Colonic mucosa (tissue), 4 donors: ENCODE measurements at regions not wholly inside any gene's neighbourhood (a gene's known extent, or its start where the extent isn't known, plus 50 kb on each side); places are given as distances from the start of the nearest gene placed in this dataset.

Source experiments
- DNase-seq: peaks from one replicate; pipeline ENCODE4 v3.0.0-alpha.2; 2020
- H3K27ac ChIP-seq: fragments of 200-600 bp; one replicate; pipeline ENCODE4 v1.8.0; 2021
- H3K27me3 ChIP-seq: fragments of 200-600 bp; one replicate; pipeline ENCODE4 v1.8.0; 2021
- H3K36me3 ChIP-seq: fragments of 200-600 bp; one replicate; pipeline ENCODE4 v1.8.0; 2021
- H3K4me1 ChIP-seq: fragments of 200-600 bp; one replicate; pipeline ENCODE4 v1.8.0; 2021; ENCODE audit warnings: mild to moderate bottlenecking
- H3K4me3 ChIP-seq: fragments of 200-600 bp; one replicate; pipeline ENCODE4 v1.8.0; 2021
- H3K9ac ChIP-seq, 2 donors: one replicate each; pipeline ENCODE4 v1.7.0; 2013; ENCODE audit warnings: control low read depth in 2 of 2, low read depth in 2 of 2, low read length in 2 of 2
- H3K9me3 ChIP-seq: fragments of 200-600 bp; one replicate; pipeline ENCODE4 v1.8.0; 2021
- intact Hi-C: fragments of 100-400 bp; cut with DNase I; formaldehyde crosslinking; loops from one replicate; pipeline ENCODE4 v1.14.1; 2022
- TF ChIP-seq, protein P1 (sequence below): fragments of 200-600 bp; IDR thresholded peaks from one replicate; pipeline ENCODE4 v1.8.0; 2022; ENCODE audit warnings: antibody characterized with exemption, mild to moderate bottlenecking
- donor health status: healthy.
- donor health status: DM: no; HTN: no; CAD: no.
- donor health status: DM: no; HTN: no; CAD: no.

DNA sequence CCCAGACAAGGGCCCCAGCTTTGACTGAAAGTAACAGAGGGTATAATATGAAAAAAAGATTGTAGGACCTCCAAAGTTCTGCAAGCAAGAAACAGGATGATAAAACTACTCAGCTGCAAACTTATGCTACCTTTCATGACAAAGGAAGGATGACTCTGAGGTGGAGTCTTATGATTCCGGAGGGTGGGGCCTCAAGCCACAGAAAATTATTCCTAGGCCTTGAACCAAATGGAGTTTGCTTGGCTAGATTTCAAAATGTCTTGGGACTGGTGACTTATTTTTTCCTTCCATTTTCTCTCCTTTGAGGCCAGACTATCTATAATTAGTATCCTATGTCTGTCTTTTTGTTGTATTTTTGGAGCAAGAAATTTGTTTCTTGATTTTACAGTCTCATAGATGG is 336.4 kb downstream of the LRIG3 start:
- intact Hi-C loops = no loop called here
- no peaks in the 10 kb centered on the region for H3K9me3 ChIP-seq
- DNase-seq = no peak
- H3K9ac ChIP-seq = no peak overlapping the region
- H3K27me3 ChIP-seq = no peaks in the 10 kb centered on the region
- H3K4me3 ChIP-seq = no peak overlapping the region
- H3K27ac ChIP-seq = no peak overlapping the region
- H3K4me1 ChIP-seq = no peaks in the 10 kb centered on the region
- H3K36me3 ChIP-seq = no peaks in the 10 kb centered on the region
- TF ChIP-seq, protein P1, sequence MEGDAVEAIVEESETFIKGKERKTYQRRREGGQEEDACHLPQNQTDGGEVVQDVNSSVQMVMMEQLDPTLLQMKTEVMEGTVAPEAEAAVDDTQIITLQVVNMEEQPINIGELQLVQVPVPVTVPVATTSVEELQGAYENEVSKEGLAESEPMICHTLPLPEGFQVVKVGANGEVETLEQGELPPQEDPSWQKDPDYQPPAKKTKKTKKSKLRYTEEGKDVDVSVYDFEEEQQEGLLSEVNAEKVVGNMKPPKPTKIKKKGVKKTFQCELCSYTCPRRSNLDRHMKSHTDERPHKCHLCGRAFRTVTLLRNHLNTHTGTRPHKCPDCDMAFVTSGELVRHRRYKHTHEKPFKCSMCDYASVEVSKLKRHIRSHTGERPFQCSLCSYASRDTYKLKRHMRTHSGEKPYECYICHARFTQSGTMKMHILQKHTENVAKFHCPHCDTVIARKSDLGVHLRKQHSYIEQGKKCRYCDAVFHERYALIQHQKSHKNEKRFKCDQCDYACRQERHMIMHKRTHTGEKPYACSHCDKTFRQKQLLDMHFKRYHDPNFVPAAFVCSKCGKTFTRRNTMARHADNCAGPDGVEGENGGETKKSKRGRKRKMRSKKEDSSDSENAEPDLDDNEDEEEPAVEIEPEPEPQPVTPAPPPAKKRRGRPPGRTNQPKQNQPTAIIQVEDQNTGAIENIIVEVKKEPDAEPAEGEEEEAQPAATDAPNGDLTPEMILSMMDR = no peak

DNA sequence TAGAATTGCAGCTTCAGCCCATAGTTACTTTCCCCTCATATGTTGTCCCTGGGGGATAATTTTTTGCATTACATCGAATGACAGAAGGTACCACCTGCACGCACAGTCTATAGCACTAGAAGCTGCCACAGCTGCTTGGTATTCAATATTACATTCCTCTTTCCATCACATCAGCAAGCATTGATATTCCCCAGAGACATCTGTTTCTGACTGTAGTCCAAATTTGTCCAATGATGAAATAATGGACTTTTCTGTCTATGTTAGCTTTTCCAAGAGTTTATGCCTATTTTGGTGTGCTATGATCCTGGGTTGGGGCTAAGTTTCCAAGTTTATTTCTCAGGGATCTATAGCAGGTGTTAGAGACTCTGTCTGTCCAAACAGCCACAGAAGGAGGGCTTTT is 335.4 kb downstream of the LRIG3 start:
- H3K27me3 ChIP-seq = no peaks in the 10 kb centered on the region
- no peak for DNase-seq
- no peak overlapping the region for H3K27ac ChIP-seq
- no peak overlapping the region for H3K9ac ChIP-seq
- H3K36me3 ChIP-seq = no peaks in the 10 kb centered on the region
- H3K9me3 ChIP-seq = no peaks in the 10 kb centered on the region
- TF ChIP-seq, protein P1 = no peak
- H3K4me3 ChIP-seq = no peak overlapping the region
- no peaks in the 10 kb centered on the region for H3K4me1 ChIP-seq
- intact Hi-C loops = no loop called here

DNA sequence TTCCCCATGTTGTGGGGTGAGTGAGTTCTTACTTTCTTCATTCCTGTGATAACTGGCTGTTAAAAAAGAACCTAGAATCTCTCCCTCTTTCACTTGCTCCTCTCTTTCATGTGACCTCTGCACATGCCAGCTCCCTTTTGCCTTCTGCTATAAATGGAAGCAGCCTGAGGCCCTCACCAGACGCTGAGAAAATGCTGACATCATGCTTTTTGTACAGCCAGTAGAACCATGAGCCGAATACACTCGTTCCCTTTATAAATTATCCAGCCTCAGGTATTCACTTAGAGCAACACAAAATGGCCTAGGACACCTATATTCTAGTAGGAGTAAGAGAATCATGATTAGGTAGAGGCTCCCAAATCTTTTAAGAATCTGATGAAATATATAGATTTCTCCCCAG is 333.5 kb downstream of the LRIG3 start:
- H3K9ac ChIP-seq = no peak overlapping the region
- no peak overlapping the region for H3K4me3 ChIP-seq
- H3K4me1 ChIP-seq = no peaks in the 10 kb centered on the region
- DNase-seq = no peak
- intact Hi-C loops = no loop called here
- no peaks in the 10 kb centered on the region for H3K36me3 ChIP-seq
- no peaks in the 10 kb centered on the region for H3K9me3 ChIP-seq
- no peak overlapping the region for H3K27ac ChIP-seq
- TF ChIP-seq, protein P1 = no peak
- no peaks in the 10 kb centered on the region for H3K27me3 ChIP-seq

DNA sequence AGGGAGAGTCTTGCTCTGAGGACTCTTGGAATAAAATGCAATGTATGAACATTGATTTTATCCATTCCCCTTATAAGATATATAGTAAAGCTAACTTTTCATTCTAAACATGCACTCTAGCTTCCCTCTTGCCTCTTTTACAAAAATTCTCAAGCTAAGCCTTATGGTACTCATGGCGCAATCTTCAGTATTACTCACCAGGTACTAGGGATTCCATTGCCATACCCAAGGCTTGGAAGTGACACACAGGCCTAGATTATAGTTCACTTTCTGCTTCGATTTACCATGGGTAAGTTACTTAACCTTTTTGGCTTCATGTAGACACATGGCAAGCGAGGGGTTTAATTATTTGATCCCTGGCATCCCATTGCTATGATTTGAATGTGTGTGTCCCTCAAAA is 331.5 kb downstream of the LRIG3 start:
- Histone ChIP-seq H3K27me3 (no peaks in the 10 kb centered on the region), H3K27ac (no peak overlapping the region), H3K9ac (no peak overlapping the region), H3K4me3 (no peak overlapping the region), H3K4me1 (no peaks in the 10 kb centered on the region), H3K36me3 (no peaks in the 10 kb centered on the region), H3K9me3 (no peaks in the 10 kb centered on the region)
- TF ChIP-seq, protein P1 = no peak
- intact Hi-C loops = no loop called here
- no peak for DNase-seq

DNA sequence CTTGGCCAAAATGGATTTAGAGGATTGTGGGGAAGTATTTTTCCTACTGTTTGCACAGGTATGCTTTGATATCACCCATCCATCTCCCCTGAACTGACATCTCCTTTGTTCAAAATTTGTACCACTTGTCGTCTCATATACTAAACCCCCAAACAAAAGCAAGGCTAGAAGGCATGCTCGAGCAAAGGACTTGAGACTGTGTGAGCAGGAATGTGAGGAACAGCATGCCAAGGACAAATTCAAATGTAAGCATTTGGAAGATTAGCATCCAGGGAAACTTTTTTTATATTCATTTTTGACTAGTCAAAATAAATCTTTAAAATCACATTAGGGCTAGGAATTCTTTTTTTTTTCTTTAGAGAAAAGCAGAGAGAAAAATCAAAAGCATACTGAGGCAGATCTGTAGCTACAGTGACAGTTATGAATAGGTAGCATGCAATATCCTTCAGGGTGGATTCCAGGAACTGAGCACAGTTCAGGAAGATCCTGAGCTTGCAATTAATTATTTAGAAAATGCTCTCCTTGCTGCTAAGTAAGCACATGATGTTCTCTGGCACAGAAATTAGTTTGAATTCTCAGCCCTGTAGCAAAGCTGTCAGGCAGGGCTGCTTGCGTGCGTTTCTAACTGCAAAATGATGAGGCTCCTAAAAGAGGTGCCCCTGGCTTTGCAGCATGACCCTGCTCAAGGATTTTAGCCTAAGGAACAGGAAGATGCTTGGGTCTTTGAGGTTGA is 327.7 kb downstream of the LRIG3 start:
- intact Hi-C loops = no loop called here
- Histone ChIP-seq H3K4me1 (no peaks in the 10 kb centered on the region), H3K36me3 (no peaks in the 10 kb centered on the region), H3K9ac (no peak overlapping the region), H3K9me3 (no peaks in the 10 kb centered on the region), H3K27me3 (no peaks in the 10 kb centered on the region), H3K27ac (no peak overlapping the region), H3K4me3 (no peak overlapping the region)
- DNase-seq = no peak
- TF ChIP-seq, protein P1 = no peak
